ENCODE measurements at regions not wholly inside any gene's neighbourhood (a gene's known extent, or its start where the extent isn't known, plus 50 kb on each side); places are given as distances from the start of the nearest gene placed in this dataset.

DNA sequence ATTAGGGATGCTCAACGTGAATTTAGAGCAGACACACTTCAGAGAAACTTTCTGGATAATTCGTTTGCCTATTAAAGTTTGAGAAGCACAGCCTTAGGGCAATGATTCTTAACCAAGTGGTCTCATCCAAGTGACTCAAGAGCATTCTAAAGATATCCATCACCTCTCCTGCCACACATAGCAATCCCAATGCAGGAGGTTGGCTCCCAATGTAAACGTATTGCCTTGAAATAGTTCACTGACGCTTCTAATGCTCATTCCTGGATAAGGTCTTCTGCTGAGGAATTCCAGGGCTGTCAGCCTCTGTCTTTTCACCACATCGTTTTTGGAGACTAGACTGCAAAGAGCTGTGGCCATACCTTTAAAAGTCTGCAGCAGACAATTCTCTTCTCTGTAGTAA lies 279.8 kb upstream of the DACH1 start:
- Mint-ChIP-seq H3K9me3 (no peaks in the 10 kb centered on the region), H3K4me3 (no peak overlapping the region), H3K4me1 (no peaks in the 10 kb centered on the region), H3K36me3 (ENCODE audit: low read depth) (no peaks in the 10 kb centered on the region), H3K27ac (ENCODE audit: unreplicated experiment) (no peak overlapping the region), H3K27me3 (ENCODE audit: low read depth) (no peaks in the 10 kb centered on the region)
- DNase-seq (ENCODE audit: low read depth, low spot score), result no peak
- TF ChIP-seq, protein P1, sequence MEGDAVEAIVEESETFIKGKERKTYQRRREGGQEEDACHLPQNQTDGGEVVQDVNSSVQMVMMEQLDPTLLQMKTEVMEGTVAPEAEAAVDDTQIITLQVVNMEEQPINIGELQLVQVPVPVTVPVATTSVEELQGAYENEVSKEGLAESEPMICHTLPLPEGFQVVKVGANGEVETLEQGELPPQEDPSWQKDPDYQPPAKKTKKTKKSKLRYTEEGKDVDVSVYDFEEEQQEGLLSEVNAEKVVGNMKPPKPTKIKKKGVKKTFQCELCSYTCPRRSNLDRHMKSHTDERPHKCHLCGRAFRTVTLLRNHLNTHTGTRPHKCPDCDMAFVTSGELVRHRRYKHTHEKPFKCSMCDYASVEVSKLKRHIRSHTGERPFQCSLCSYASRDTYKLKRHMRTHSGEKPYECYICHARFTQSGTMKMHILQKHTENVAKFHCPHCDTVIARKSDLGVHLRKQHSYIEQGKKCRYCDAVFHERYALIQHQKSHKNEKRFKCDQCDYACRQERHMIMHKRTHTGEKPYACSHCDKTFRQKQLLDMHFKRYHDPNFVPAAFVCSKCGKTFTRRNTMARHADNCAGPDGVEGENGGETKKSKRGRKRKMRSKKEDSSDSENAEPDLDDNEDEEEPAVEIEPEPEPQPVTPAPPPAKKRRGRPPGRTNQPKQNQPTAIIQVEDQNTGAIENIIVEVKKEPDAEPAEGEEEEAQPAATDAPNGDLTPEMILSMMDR (conservative IDR thresholded peaks at IDR 0.05), result no peak

DNA sequence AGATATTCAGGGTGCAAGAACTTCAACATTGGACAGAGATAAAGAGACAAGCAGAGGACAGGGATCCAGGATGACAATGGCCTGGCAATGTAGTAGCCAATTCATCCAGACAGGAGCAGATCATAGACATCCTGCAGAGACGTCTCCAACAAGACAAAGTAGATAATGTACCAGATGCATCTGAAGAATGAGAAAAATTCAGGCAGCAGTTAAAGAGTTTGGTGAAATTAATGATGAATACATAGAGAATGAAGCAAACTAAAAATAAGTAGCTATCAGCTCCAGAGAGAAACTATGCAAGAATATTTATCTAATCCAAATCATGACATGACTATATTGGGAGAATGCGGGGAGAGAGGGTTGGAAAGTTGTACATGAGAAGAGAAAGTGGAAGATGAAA lies 278.4 kb upstream of the DACH1 start:
- H3K4me3 Mint-ChIP-seq, result no peak overlapping the region
- TF ChIP-seq, protein P1 (conservative IDR thresholded peaks at IDR 0.05), result no peak
- DNase-seq (ENCODE audit: low read depth, low spot score), result no peak
- no peak overlapping the region for H3K27ac Mint-ChIP-seq (ENCODE audit: unreplicated experiment)
- H3K36me3 Mint-ChIP-seq (ENCODE audit: low read depth), result no peaks in the 10 kb centered on the region
- H3K4me1 Mint-ChIP-seq, result no peaks in the 10 kb centered on the region
- H3K27me3 Mint-ChIP-seq (ENCODE audit: low read depth), result no peaks in the 10 kb centered on the region
- H3K9me3 Mint-ChIP-seq, result no peaks in the 10 kb centered on the region

DNA sequence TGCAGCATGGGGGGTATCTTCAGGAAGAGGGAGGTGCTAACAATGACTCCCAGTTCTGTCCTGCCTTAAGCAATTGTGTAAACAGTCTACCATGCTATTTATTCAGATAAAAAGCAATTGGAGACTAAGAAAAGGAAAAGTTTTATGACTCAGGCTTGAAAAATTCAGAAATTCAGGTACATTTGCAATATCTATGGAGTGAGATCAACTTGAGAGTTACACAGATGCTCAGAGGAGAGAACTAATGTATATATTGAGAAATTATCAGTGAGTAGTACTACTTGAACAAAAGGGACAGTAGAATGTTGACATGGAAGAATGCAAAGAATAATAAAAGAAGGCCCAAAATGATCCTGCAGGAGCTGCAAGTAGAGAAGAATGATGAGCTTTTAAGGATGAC lies 277.6 kb upstream of the DACH1 start:
- no peaks in the 10 kb centered on the region for H3K36me3 Mint-ChIP-seq (ENCODE audit: low read depth)
- no peaks in the 10 kb centered on the region for H3K9me3 Mint-ChIP-seq
- TF ChIP-seq, protein P1 (conservative IDR thresholded peaks at IDR 0.05), result no peak
- no peaks in the 10 kb centered on the region for H3K4me1 Mint-ChIP-seq
- H3K27me3 Mint-ChIP-seq (ENCODE audit: low read depth), result no peaks in the 10 kb centered on the region
- no peak overlapping the region for H3K4me3 Mint-ChIP-seq
- no peak for DNase-seq (ENCODE audit: low read depth, low spot score)
- no peak overlapping the region for H3K27ac Mint-ChIP-seq (ENCODE audit: unreplicated experiment)

DNA sequence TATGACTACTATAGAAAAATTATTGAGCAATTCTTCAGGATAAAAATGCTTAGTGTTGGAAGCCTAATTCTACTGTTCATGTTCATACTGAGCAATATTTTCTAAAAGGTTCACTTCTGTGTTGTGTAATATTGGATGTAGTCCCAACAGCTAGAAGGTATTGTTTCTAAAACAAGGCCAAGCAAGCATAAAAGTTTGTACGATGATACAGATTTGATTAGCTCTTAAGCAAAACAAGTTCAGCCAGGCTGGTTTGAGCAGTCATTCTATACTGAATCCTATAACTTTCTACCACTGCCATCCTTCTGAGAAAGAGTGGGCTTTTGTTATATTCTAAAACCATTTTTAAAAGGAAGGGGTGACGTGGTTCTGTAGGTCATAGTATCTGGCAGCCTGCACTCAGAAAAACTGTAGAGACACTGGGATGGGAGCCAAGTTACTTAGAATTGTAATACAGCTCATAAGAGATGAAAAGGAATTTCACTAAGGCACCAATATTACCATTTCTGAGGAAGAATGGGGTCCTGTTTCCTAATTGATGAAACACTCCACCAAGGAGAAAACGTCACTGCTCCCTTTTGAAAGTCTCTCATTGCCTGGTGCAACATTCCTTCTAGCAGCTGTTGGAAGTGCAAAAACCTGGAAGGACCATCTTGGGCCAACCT lies 275.0 kb upstream of the DACH1 start:
- Mint-ChIP-seq H3K9me3 (no peaks in the 10 kb centered on the region), H3K4me3 (no peak overlapping the region), H3K27me3 (ENCODE audit: low read depth) (no peaks in the 10 kb centered on the region), H3K4me1 (no peaks in the 10 kb centered on the region), H3K27ac (ENCODE audit: unreplicated experiment) (no peak overlapping the region), H3K36me3 (ENCODE audit: low read depth) (no peaks in the 10 kb centered on the region)
- DNase-seq (ENCODE audit: low read depth, low spot score), result no peak
- TF ChIP-seq, protein P1 (conservative IDR thresholded peaks at IDR 0.05), result no peak

DNA sequence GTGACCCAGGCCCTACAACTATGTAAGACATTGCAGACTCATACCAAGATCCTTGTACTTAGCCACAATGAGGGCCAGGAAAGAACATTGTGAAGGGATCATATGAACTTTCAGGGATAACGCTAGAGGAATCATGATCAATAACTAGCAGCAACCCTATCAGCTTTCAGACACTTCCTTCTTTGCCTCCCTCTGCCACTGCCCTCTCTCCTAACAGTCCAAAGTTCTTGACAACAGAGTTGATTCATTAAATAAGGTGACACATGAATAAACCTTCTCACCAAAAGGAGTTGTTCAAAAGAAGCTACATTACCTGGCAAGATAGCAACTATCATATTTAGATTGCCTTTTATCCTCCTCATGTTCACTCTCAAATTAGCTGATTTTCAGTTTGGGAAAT lies 272.2 kb upstream of the DACH1 start:
- Mint-ChIP-seq H3K27me3 (ENCODE audit: low read depth) (no peaks in the 10 kb centered on the region), H3K4me1 (no peaks in the 10 kb centered on the region), H3K9me3 (no peaks in the 10 kb centered on the region), H3K36me3 (ENCODE audit: low read depth) (no peaks in the 10 kb centered on the region), H3K4me3 (no peak overlapping the region), H3K27ac (ENCODE audit: unreplicated experiment) (no peak overlapping the region)
- TF ChIP-seq, protein P1 (conservative IDR thresholded peaks at IDR 0.05), result no peak
- no peak for DNase-seq (ENCODE audit: low read depth, low spot score)
